Stimulated activated CD4-positive, alpha-beta T cell treated with anti-CD3 and anti-CD28 coated beads, Interleukin-1b, Interleukin-23, amount 100 ng/mL, for 1 hour (primary cell): ENCODE measurements at regions not wholly inside any gene's neighbourhood (a gene's known extent, or its start where the extent isn't known, plus 50 kb on each side); places are given as distances from the start of the nearest gene placed in this dataset.
"Not testable (repeated sequence)": the region's sequence is repeated elsewhere in the genome, so short reads cannot be mapped to it uniquely, and the experiment has no call there.

Experiments used
- DNase-seq, 2 donors: peaks; one replicate each; pipeline ENCODE4 v3.0.0-alpha.2; 2020; ENCODE audit warnings: low read depth in 2 of 2

GRCh38 chr6:150683320-150683719 lies 83.6 kb downstream of the PLEKHG1 start:
- DNase-seq, result no peak

GRCh38 chr6:150684161-150684560 lies 84.5 kb downstream of the PLEKHG1 start:
- no peak for DNase-seq

GRCh38 chr6:150684714-150685459 lies 85.2 kb downstream of the PLEKHG1 start:
- DNase-seq, result no peak

- peak in 1 of 2 donors; percentile 24 for DNase-seq
Measured at GRCh38 chr6:150685860-150686259, 86.2 kb downstream of the PLEKHG1 start.

GRCh38 chr6:150686566-150686965 lies 86.9 kb downstream of the PLEKHG1 start:
- DNase-seq, result no peak

- DNase-seq, result no peak
Measured at GRCh38 chr6:150687508-150687907, 87.8 kb downstream of the PLEKHG1 start.

- no peak for DNase-seq
Measured at GRCh38 chr6:150689900-150690590, 90.4 kb downstream of the PLEKHG1 start.

GRCh38 chr6:150690681-150691080 lies 91.0 kb downstream of the PLEKHG1 start:
- no peak for DNase-seq

- no peak for DNase-seq
Measured at GRCh38 chr6:150691463-150691862, 91.8 kb downstream of the PLEKHG1 start.

GRCh38 chr6:150692604-150693003 lies 92.9 kb downstream of the PLEKHG1 start:
- DNase-seq, result no peak

GRCh38 chr6:150694889-150695288 lies 95.2 kb downstream of the PLEKHG1 start:
- no peak for DNase-seq

GRCh38 chr6:150695652-150696051 lies 96.0 kb downstream of the PLEKHG1 start:
- no peak for DNase-seq

GRCh38 chr6:150696190-150696589 lies 96.5 kb downstream of the PLEKHG1 start:
- no peak for DNase-seq

GRCh38 chr6:150696918-150697317 lies 97.2 kb downstream of the PLEKHG1 start:
- not testable (repeated sequence) for DNase-seq

- DNase-seq, result no peak
Measured at GRCh38 chr6:150697515-150697914, 97.8 kb downstream of the PLEKHG1 start.

GRCh38 chr6:150698391-150698790 lies 98.7 kb downstream of the PLEKHG1 start:
- no peak for DNase-seq

GRCh38 chr6:150702675-150703074 lies 103.0 kb downstream of the PLEKHG1 start:
- DNase-seq, result no peak

- DNase-seq, result no peak
Measured at GRCh38 chr6:150704447-150705192, 104.9 kb downstream of the PLEKHG1 start.

GRCh38 chr6:150705392-150705791 lies 105.7 kb downstream of the PLEKHG1 start:
- no peak for DNase-seq

- DNase-seq, result no peak
Measured at GRCh38 chr6:150710236-150710635, 110.6 kb downstream of the PLEKHG1 start.

GRCh38 chr6:150711061-150711460 lies 111.4 kb downstream of the PLEKHG1 start:
- DNase-seq, result no peak
